ENCODE measurements at regions not wholly inside any gene's neighbourhood (a gene's known extent, or its start where the extent isn't known, plus 50 kb on each side); places are given as distances from the start of the nearest gene placed in this dataset.

GRCh38 chr13:54657588-54657987 is 1629.0 kb downstream of the OLFM4 start:
- no peak for DNase-seq (ENCODE audit: low read depth, low spot score)
- H3K27me3 ChIP-seq (ENCODE audit: control insufficient read depth, insufficient read depth, low read length), result no peaks in the 10 kb centered on the region
- no peak overlapping the region for H3K27ac ChIP-seq (ENCODE audit: low read length)
- H3K36me3 ChIP-seq (ENCODE audit: control insufficient read depth, insufficient read depth, low read length), result no peaks in the 10 kb centered on the region
- 100% methylated on average over 1 of the region's 1 CpG for WGBS (ENCODE audit: insufficient coverage, insufficient read length)
- H3K4me1 ChIP-seq (ENCODE audit: control insufficient read depth, insufficient read depth, low read length), result no peaks in the 10 kb centered on the region
- no peaks in the 10 kb centered on the region for H3K9me3 ChIP-seq (ENCODE audit: control insufficient read depth, insufficient read depth, low read length)
- no peak overlapping the region for H3K4me3 ChIP-seq (ENCODE audit: low read length)

DNA sequence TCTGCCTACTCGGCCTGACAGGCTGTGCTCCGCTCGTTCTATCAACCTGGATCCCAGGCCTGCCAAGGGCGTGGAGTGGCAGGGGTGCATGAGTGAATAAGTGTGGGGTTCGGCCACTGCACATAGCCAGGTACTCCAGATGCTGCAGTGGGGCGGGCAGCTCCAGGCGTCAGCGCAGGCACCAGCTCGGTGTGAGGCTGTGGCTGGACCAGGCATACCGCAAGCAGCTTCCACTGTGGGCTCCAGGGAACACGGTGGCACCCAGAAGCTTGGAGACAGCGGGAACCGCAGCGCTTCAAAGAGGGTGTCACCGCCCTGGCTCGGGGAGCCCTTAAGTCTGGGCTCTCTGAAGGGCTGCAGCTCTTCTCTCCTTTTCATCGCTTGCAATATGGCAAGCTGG is 1630.2 kb downstream of the OLFM4 start:
- Histone ChIP-seq H3K4me1 (ENCODE audit: control insufficient read depth, insufficient read depth, low read length) (no peaks in the 10 kb centered on the region), H3K36me3 (ENCODE audit: control insufficient read depth, insufficient read depth, low read length) (no peaks in the 10 kb centered on the region), H3K9me3 (ENCODE audit: control insufficient read depth, insufficient read depth, low read length) (no peaks in the 10 kb centered on the region), H3K27ac (ENCODE audit: low read length) (no peak overlapping the region), H3K27me3 (ENCODE audit: control insufficient read depth, insufficient read depth, low read length) (no peaks in the 10 kb centered on the region), H3K4me3 (ENCODE audit: low read length) (no peak overlapping the region)
- no peak for DNase-seq (ENCODE audit: low read depth, low spot score)
- WGBS (ENCODE audit: insufficient coverage, insufficient read length), result no CpG with 5 or more reads among the region's 17 CpGs

- no peak for DNase-seq (ENCODE audit: low read depth, low spot score)
- H3K27ac ChIP-seq (ENCODE audit: low read length), result no peak overlapping the region
- H3K9me3 ChIP-seq (ENCODE audit: control insufficient read depth, insufficient read depth, low read length), result no peaks in the 10 kb centered on the region
- no peak overlapping the region for H3K4me3 ChIP-seq (ENCODE audit: low read length)
- no peaks in the 10 kb centered on the region for H3K4me1 ChIP-seq (ENCODE audit: control insufficient read depth, insufficient read depth, low read length)
- no CpG with 5 or more reads among the region's 12 CpGs for WGBS (ENCODE audit: insufficient coverage, insufficient read length)
- H3K36me3 ChIP-seq (ENCODE audit: control insufficient read depth, insufficient read depth, low read length), result no peaks in the 10 kb centered on the region
- no peaks in the 10 kb centered on the region for H3K27me3 ChIP-seq (ENCODE audit: control insufficient read depth, insufficient read depth, low read length)
These were observed 1631.7 kb downstream of the OLFM4 start for GRCh38 chr13:54660277-54660676.

DNA sequence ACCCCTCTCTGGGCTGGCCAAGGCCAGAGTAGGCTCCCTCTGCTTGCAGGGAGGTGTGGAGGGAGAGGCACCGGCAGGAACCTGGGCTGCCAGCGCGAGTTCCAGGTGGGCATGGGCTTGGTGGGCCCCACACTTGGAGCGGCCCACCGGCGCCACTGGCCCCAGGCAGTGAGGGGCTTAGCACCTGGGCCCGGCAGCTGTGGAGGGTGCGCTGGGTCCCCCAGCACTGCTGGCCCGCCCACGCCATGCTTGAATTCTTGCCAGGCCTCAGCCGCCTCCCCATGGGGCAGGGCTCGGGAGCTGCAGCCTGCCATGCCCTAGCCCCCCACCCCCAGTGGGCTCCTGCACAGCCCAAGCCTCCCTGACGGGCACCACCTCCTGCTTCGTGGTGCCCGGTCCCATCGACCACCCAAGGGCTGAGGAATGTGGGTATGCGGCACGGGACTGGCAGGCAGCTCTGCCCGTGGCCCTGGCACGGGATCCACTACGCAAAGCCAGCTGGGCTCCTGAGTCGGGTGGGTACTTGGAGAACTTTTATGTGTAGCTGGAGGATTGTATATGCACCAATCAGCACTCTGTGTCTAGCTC is 1648.0 kb downstream of the OLFM4 start:
- no peaks in the 10 kb centered on the region for H3K9me3 ChIP-seq (ENCODE audit: control insufficient read depth, insufficient read depth, low read length)
- WGBS (ENCODE audit: insufficient coverage, insufficient read length), result no CpG with 5 or more reads among the region's 22 CpGs
- no peak for DNase-seq (ENCODE audit: low read depth, low spot score)

DNA sequence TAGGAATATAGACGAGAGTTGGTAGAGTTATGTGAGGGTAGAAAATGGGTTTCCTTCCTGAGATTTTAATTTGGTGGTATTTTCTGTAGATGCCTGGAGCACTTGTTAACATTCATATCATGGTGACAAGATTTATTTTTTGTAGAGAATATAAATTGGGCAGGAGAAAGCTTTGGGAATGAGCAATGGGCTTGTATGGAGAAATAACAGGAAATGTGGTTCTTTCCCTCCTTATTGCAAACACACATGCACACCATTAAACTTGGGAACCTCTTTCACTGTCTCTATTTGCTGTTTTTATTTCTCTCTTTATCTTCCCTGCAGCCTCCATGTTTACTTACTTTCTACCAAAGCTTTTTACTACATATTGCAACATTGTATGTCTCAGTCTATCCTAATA is 1653.6 kb downstream of the OLFM4 start:
- H3K36me3 ChIP-seq (ENCODE audit: control insufficient read depth, insufficient read depth, low read length), result no peaks in the 10 kb centered on the region
- no peak overlapping the region for H3K27ac ChIP-seq (ENCODE audit: low read length)
- no peak overlapping the region for H3K4me3 ChIP-seq (ENCODE audit: low read length)
- no peaks in the 10 kb centered on the region; the same call in 1 of the 2 replicates for H3K9me3 ChIP-seq (ENCODE audit: control insufficient read depth, insufficient read depth, low read length)
- no peaks in the 10 kb centered on the region for H3K4me1 ChIP-seq (ENCODE audit: control insufficient read depth, insufficient read depth, low read length)
- DNase-seq (ENCODE audit: low read depth, low spot score), result no peak
- WGBS (ENCODE audit: insufficient coverage, insufficient read length), result 100% methylated on average over 1 of the region's 1 CpG
- H3K27me3 ChIP-seq (ENCODE audit: control insufficient read depth, insufficient read depth, low read length), result no peaks in the 10 kb centered on the region

More for the DNA sequence above, 1648.0 kb downstream of the OLFM4 start:
- Histone ChIP-seq H3K27ac (ENCODE audit: low read length) (no peak overlapping the region), H3K27me3 (ENCODE audit: control insufficient read depth, insufficient read depth, low read length) (no peaks in the 10 kb centered on the region), H3K36me3 (ENCODE audit: control insufficient read depth, insufficient read depth, low read length) (no peaks in the 10 kb centered on the region), H3K4me3 (ENCODE audit: low read length) (no peak overlapping the region), H3K4me1 (ENCODE audit: control insufficient read depth, insufficient read depth, low read length) (no peaks in the 10 kb centered on the region)

GRCh38 chr13:54687173-54687572 is 1658.6 kb downstream of the OLFM4 start:
- Histone ChIP-seq H3K9me3 (ENCODE audit: control insufficient read depth, insufficient read depth, low read length) (no peaks in the 10 kb centered on the region; the same call in 1 of the 2 replicates), H3K27me3 (ENCODE audit: control insufficient read depth, insufficient read depth, low read length) (no peaks in the 10 kb centered on the region), H3K4me3 (ENCODE audit: low read length) (no peak overlapping the region), H3K27ac (ENCODE audit: low read length) (no peak overlapping the region), H3K4me1 (ENCODE audit: control insufficient read depth, insufficient read depth, low read length) (no peaks in the 10 kb centered on the region), H3K36me3 (ENCODE audit: control insufficient read depth, insufficient read depth, low read length) (no peaks in the 10 kb centered on the region)
- no peak for DNase-seq (ENCODE audit: low read depth, low spot score)
- no CpG with 5 or more reads among the region's 1 CpG for WGBS (ENCODE audit: insufficient coverage, insufficient read length)

GRCh38 chr13:54699831-54700230 is 1671.2 kb downstream of the OLFM4 start:
- Histone ChIP-seq H3K36me3 (ENCODE audit: control insufficient read depth, insufficient read depth, low read length) (no peaks in the 10 kb centered on the region), H3K4me3 (ENCODE audit: low read length) (no peak overlapping the region), H3K27ac (ENCODE audit: low read length) (no peak overlapping the region), H3K9me3 (ENCODE audit: control insufficient read depth, insufficient read depth, low read length) (no peaks in the 10 kb centered on the region; the same call in 1 of the 2 replicates), H3K4me1 (ENCODE audit: control insufficient read depth, insufficient read depth, low read length) (no peaks in the 10 kb centered on the region), H3K27me3 (ENCODE audit: control insufficient read depth, insufficient read depth, low read length) (no peaks in the 10 kb centered on the region)
- DNase-seq (ENCODE audit: low read depth, low spot score), result no peak
- no CpG with 5 or more reads among the region's 3 CpGs for WGBS (ENCODE audit: insufficient coverage, insufficient read length)

DNA sequence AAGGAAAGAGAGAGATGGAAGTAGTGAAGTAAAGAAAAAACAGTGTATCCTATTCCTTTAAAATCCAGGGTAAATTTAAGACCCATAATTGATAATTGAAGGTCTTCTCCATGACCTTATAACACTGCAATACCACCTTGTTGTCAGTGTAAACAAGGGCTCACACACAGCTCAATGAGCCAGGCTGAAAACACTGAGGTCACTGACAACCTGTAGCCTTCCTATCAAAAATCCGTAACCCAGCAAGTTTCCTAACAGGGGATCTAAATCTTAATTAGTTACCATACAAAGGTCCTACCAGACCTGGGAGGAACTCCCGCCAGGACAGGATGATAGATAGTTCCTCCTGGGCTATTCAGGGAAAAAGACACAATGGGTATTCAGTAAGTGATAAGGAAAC is 1677.1 kb downstream of the OLFM4 start:
- no CpG with 5 or more reads among the region's 2 CpGs for WGBS (ENCODE audit: insufficient coverage, insufficient read length)
- no peak for DNase-seq (ENCODE audit: low read depth, low spot score)
- Histone ChIP-seq H3K27ac (ENCODE audit: low read length) (no peak overlapping the region), H3K9me3 (ENCODE audit: control insufficient read depth, insufficient read depth, low read length) (no peaks in the 10 kb centered on the region; the same call in 1 of the 2 replicates), H3K4me3 (ENCODE audit: low read length) (no peak overlapping the region), H3K4me1 (ENCODE audit: control insufficient read depth, insufficient read depth, low read length) (no peaks in the 10 kb centered on the region; the same call in 1 of the 2 replicates), H3K36me3 (ENCODE audit: control insufficient read depth, insufficient read depth, low read length) (no peaks in the 10 kb centered on the region), H3K27me3 (ENCODE audit: control insufficient read depth, insufficient read depth, low read length) (no peaks in the 10 kb centered on the region)

- H3K36me3 ChIP-seq (ENCODE audit: control insufficient read depth, insufficient read depth, low read length), result no peaks in the 10 kb centered on the region
- H3K4me1 ChIP-seq (ENCODE audit: control insufficient read depth, insufficient read depth, low read length), result no peaks in the 10 kb centered on the region; the same call in 1 of the 2 replicates
- no peaks in the 10 kb centered on the region; the same call in 1 of the 2 replicates for H3K9me3 ChIP-seq (ENCODE audit: control insufficient read depth, insufficient read depth, low read length)
- no peaks in the 10 kb centered on the region for H3K27me3 ChIP-seq (ENCODE audit: control insufficient read depth, insufficient read depth, low read length)
- no peak for DNase-seq (ENCODE audit: low read depth, low spot score)
- no peak overlapping the region for H3K4me3 ChIP-seq (ENCODE audit: low read length)
- WGBS (ENCODE audit: insufficient coverage, insufficient read length), result no CpG with 5 or more reads among the region's 3 CpGs
- H3K27ac ChIP-seq (ENCODE audit: low read length), result no peak overlapping the region
These were observed 1677.7 kb downstream of the OLFM4 start for GRCh38 chr13:54706336-54706735.

- H3K4me3 ChIP-seq (ENCODE audit: low read length), result no peak overlapping the region
- H3K36me3 ChIP-seq (ENCODE audit: control insufficient read depth, insufficient read depth, low read length), result no peaks in the 10 kb centered on the region
- no peak for DNase-seq (ENCODE audit: low read depth, low spot score)
- H3K9me3 ChIP-seq (ENCODE audit: control insufficient read depth, insufficient read depth, low read length), result no peaks in the 10 kb centered on the region
- H3K4me1 ChIP-seq (ENCODE audit: control insufficient read depth, insufficient read depth, low read length), result no peaks in the 10 kb centered on the region; the same call in 1 of the 2 replicates
- no peaks in the 10 kb centered on the region for H3K27me3 ChIP-seq (ENCODE audit: control insufficient read depth, insufficient read depth, low read length)
- no peak overlapping the region for H3K27ac ChIP-seq (ENCODE audit: low read length)
These were observed 1680.9 kb downstream of the OLFM4 start for GRCh38 chr13:54709546-54709945.

DNA sequence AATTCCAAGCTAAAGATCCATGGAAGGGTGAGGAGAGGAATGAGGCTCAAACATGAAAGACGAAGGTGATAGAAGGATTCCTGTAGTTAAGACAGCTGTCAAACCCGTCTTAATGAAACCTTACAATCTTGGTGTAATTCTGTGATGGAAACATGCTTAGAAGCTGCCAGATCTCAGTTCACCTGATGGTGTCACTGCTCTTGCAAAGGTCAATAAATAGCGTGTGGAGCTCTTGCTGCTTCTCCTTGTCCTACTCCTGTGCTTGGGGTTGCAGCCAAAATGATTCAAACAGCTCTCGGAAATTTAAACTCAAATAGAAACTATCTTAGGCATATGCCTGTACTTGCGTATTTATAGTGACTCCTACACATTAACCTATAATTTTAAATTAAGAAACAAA is 1705.0 kb downstream of the OLFM4 start:
- H3K4me3 ChIP-seq (ENCODE audit: low read length), result no peak overlapping the region
- peak; percentile 20 for DNase-seq (ENCODE audit: low read depth, low spot score)
- no CpG with 5 or more reads among the region's 5 CpGs for WGBS (ENCODE audit: insufficient coverage, insufficient read length)
- H3K36me3 ChIP-seq (ENCODE audit: control insufficient read depth, insufficient read depth, low read length), result no peaks in the 10 kb centered on the region
- H3K27ac ChIP-seq (ENCODE audit: low read length), result no peak overlapping the region
- no peaks in the 10 kb centered on the region for H3K27me3 ChIP-seq (ENCODE audit: control insufficient read depth, insufficient read depth, low read length)
- no peaks in the 10 kb centered on the region for H3K9me3 ChIP-seq (ENCODE audit: control insufficient read depth, insufficient read depth, low read length)
- H3K4me1 ChIP-seq (ENCODE audit: control insufficient read depth, insufficient read depth, low read length), result no peaks in the 10 kb centered on the region
